ENCODE measurements at regions not wholly inside any gene's neighbourhood (a gene's known extent, or its start where the extent isn't known, plus 50 kb on each side); places are given as distances from the start of the nearest gene placed in this dataset.

GRCh38 chr11:13101644-13102512, 92.8 kb downstream of the RASSF10 start:
- no peak for TF ChIP-seq SUZ12 (IDR thresholded peaks at IDR 0.05; ENCODE audit: extremely low read depth, insufficient read depth, insufficient read length)
- TF ChIP-seq YY1 (IDR thresholded peaks at IDR 0.05; ENCODE audit: insufficient read depth, insufficient read length): no peak
- TF ChIP-seq ZNF274 (IDR thresholded peaks at IDR 0.05; ENCODE audit: low read depth, low read length): no peak
